Thyroid gland (tissue), 4 donors: ENCODE measurements at regions not wholly inside any gene's neighbourhood (a gene's known extent, or its start where the extent isn't known, plus 50 kb on each side); places are given as distances from the start of the nearest gene placed in this dataset.

ENCODE experiments used
- CTCF ChIP-seq, 6 experiments: fragments of 200-600 bp in 3 of 6; fragments of 450-650 bp in 3 of 6; sonication (generic) in 3 of 6; IDR thresholded peaks; one replicate each; pipeline ENCODE4 v1.5.1; 2016 to 2019; ENCODE audit warnings: antibody characterized with exemption in 6 of 6, mild to moderate bottlenecking in 2 of 6, inconsistent platforms in 1 of 6, moderate library complexity in 1 of 6
- POLR2A ChIP-seq, 2 donors: fragments of 450-650 bp; IDR thresholded peaks; one replicate each; pipeline ENCODE4 v1.6.1; 2017; ENCODE audit warnings: antibody characterized with exemption in 2 of 2, mild to moderate bottlenecking in 2 of 2, moderate library complexity in 1 of 2

GRCh38 chr12:66786531-66787308 is 107.8 kb upstream of the GRIP1 start:
- no peak for TF ChIP-seq CTCF (IDR thresholded peaks at IDR 0.05)
- TF ChIP-seq POLR2A (IDR thresholded peaks at IDR 0.05): no peak
